ENCODE measurements at regions not wholly inside any gene's neighbourhood (a gene's known extent, or its start where the extent isn't known, plus 50 kb on each side); places are given as distances from the start of the nearest gene placed in this dataset.

GRCh38 chr22:49486225-49486624, 341.4 kb downstream of the BRD1 start:
- DNase-seq (no peak), ATAC-seq (no peak)
- WGBS, 4 donors, result 92 to 93% (median 92%) methylated on average over 7 of the region's 7 CpGs
- Histone ChIP-seq H3K4me1 (peaks cover 0 to 11% (median 0%) of the 10 kb centered on the region in 12 donors), H3K9me3 (no peaks in the 10 kb centered on the region), H3K36me3 (no peaks in the 10 kb centered on the region), H3K4me3 (no peak overlapping the region), H3K27me3 (peaks cover 0 to 44% (median 14%) of the 10 kb centered on the region in 9 donors), H3K27ac (no peak overlapping the region)
- TF ChIP-seq POLR2A (IDR thresholded peaks at IDR 0.05) (no peak), CTCF (IDR thresholded peaks at IDR 0.05) (no peak)
- intact Hi-C loops (cut with DNase I), result no loop called here

GRCh38 chr22:49483946-49484345, 343.7 kb downstream of the BRD1 start:
- intact Hi-C loops (cut with DNase I), result no loop called here
- Histone ChIP-seq H3K4me1 (peaks cover 0 to 11% (median 0%) of the 10 kb centered on the region in 12 donors), H3K4me3 (no peak overlapping the region), H3K27ac (no peak overlapping the region), H3K27me3 (peaks cover 0 to 46% (median 14%) of the 10 kb centered on the region in 9 donors), H3K9me3 (no peaks in the 10 kb centered on the region), H3K36me3 (no peaks in the 10 kb centered on the region)
- DNase-seq (no peak), ATAC-seq (no peak)
- TF ChIP-seq CTCF (IDR thresholded peaks at IDR 0.05), result no peak
- TF ChIP-seq POLR2A (IDR thresholded peaks at IDR 0.05), result no peak
- WGBS, 4 donors, result 76 to 87% (median 85%) methylated on average over 6 of the region's 6 CpGs

GRCh38 chr22:49483281-49483870, 344.3 kb downstream of the BRD1 start:
- Histone ChIP-seq H3K36me3 (no peaks in the 10 kb centered on the region), H3K27me3 (peaks cover 0 to 43% (median 14%) of the 10 kb centered on the region in 9 donors), H3K4me3 (no peak overlapping the region), H3K9me3 (no peaks in the 10 kb centered on the region), H3K4me1 (peaks cover 0 to 11% (median 0%) of the 10 kb centered on the region in 12 donors), H3K27ac (no peak overlapping the region)
- no peak for DNase-seq
- ATAC-seq, result no peak
- intact Hi-C loops (cut with DNase I), result no loop called here
- WGBS, 4 donors, result 86 to 94% (median 91%) methylated on average over 17 of the region's 17 CpGs
- no peak for TF ChIP-seq CTCF (IDR thresholded peaks at IDR 0.05)
- no peak for TF ChIP-seq POLR2A (IDR thresholded peaks at IDR 0.05)

- no peak for DNase-seq
- intact Hi-C loops (cut with DNase I), result no loop called here
- WGBS, 4 donors, result 84 to 87% (median 85%) methylated on average over 12 to 13 of the region's 13 CpGs
- Histone ChIP-seq H3K9me3 (no peaks in the 10 kb centered on the region), H3K4me1 (peaks cover 0 to 11% (median 0%) of the 10 kb centered on the region in 12 donors), H3K27me3 (peaks cover 0 to 43% (median 14%) of the 10 kb centered on the region in 9 donors), H3K27ac (no peak overlapping the region), H3K36me3 (no peaks in the 10 kb centered on the region), H3K4me3 (no peak overlapping the region)
- ATAC-seq, result no peak
- no peak for TF ChIP-seq POLR2A (IDR thresholded peaks at IDR 0.05)
- TF ChIP-seq CTCF (IDR thresholded peaks at IDR 0.05), result no peak
Measured at GRCh38 chr22:49482811-49483210, 344.9 kb downstream of the BRD1 start.

Measured in heart left ventricle (tissue), 16 donors.